IMR-90 (cell line): ENCODE measurements at regions not wholly inside any gene's neighbourhood (a gene's known extent, or its start where the extent isn't known, plus 50 kb on each side); places are given as distances from the start of the nearest gene placed in this dataset.

Experiments
- ATAC-seq: fragments of 200-7000 bp; cut with Tn5 transposase; 2 replicates; pipeline ENCODE4 v1.9.1; 2020; ENCODE audit warnings: low read depth, mild to moderate bottlenecking, moderate library complexity
- BruUV-seq: library from RNA; stranded (reverse); fragments of 400-500 nt; replicated peaks from 2 replicates; lab custom pipeline; 2021; lab: Mats Ljungman, UMichigan
- CTCF ChIA-PET: fragments of 300-600 bp; formaldehyde crosslinking; extraction: SDS; loops from one replicate; lab custom pipeline; 2021; ENCODE audit warnings: antibody characterized with exemption; lab: Yijun Ruan, JAX
- POLR2A ChIA-PET: fragments of 300-600 bp; sonication (Branson Sonifier 250); formaldehyde crosslinking; loops from one replicate; lab custom pipeline; 2022; ENCODE audit warnings: antibody characterized with exemption; ENCODE audit not compliant: unreplicated experiment; lab: Charles Lee
- DNase-seq: peaks from one replicate; pipeline ENCODE4 v3.0.0; 2013
- H2AFZ ChIP-seq: replicated peaks from 2 replicates; pipeline ENCODE3; 2013; ENCODE audit warnings: low read length, mild to moderate bottlenecking; ENCODE audit not compliant: poor library complexity
- H2AK5ac ChIP-seq: 2 replicates; pipeline ENCODE4 v1.6.1; 2013; ENCODE audit warnings: low read depth, low read length, inconsistent platforms
- H2AK9ac ChIP-seq: replicated peaks from 2 replicates; pipeline ENCODE3; 2013; ENCODE audit warnings: mild to moderate bottlenecking, low read depth, low read length, moderate library complexity; ENCODE audit not compliant: poor library complexity
- H2BK120ac ChIP-seq: 2 replicates; pipeline ENCODE4 v1.6.1; 2013; ENCODE audit warnings: low read depth, low read length, inconsistent platforms
- H2BK15ac ChIP-seq: 3 replicates; pipeline ENCODE4 v1.6.1; 2013; ENCODE audit warnings: low read depth, low read length, inconsistent platforms
- H2BK20ac ChIP-seq: 2 replicates; pipeline ENCODE4 v1.6.1; 2013; ENCODE audit warnings: low read depth, mild to moderate bottlenecking, inconsistent platforms, low read length, moderate library complexity
- H2BK5ac ChIP-seq: 2 replicates; pipeline ENCODE4 v1.6.1; 2013; ENCODE audit warnings: mild to moderate bottlenecking, low read depth, low read length, inconsistent platforms; ENCODE audit not compliant: poor library complexity, severe bottlenecking
- H3K14ac ChIP-seq: replicated peaks from 2 replicates; pipeline ENCODE4 v1.6.1; 2013; ENCODE audit warnings: low read depth, low read length, inconsistent platforms
- H3K18ac ChIP-seq: 2 replicates; pipeline ENCODE4 v1.6.1; 2013; ENCODE audit warnings: low read depth, low read length, control low read depth
- H3K23ac ChIP-seq: 2 replicates; pipeline ENCODE4 v1.6.1; 2013; ENCODE audit warnings: low read depth, low read length, inconsistent platforms
- H3K27ac ChIP-seq: 2 replicates; pipeline ENCODE4 v1.5.1; 2013; ENCODE audit warnings: mild to moderate bottlenecking, control low read depth, low read length; ENCODE audit not compliant: insufficient read depth
- H3K27me3 ChIP-seq: 2 replicates; pipeline ENCODE4 v1.6.1; 2013; ENCODE audit warnings: low read length; ENCODE audit not compliant: control insufficient read depth, insufficient read depth
- H3K36me3 ChIP-seq: 2 replicates; pipeline ENCODE4 v1.6.1; 2013; ENCODE audit warnings: low read length, mixed read lengths; ENCODE audit not compliant: control insufficient read depth, insufficient read depth
- H3K4ac ChIP-seq: 2 replicates; pipeline ENCODE4 v1.6.1; 2013; ENCODE audit warnings: low read depth, low read length, inconsistent platforms
- H3K4me1 ChIP-seq: 2 replicates; pipeline ENCODE4 v1.6.1; 2013; ENCODE audit warnings: low read length, mixed read lengths; ENCODE audit not compliant: control insufficient read depth, insufficient read depth
- H3K4me2 ChIP-seq: 2 replicates; pipeline ENCODE4 v1.6.1; 2013; ENCODE audit warnings: low read depth, mild to moderate bottlenecking, control low read depth, low read length, moderate library complexity
- H3K4me3 ChIP-seq: 2 replicates; pipeline ENCODE4 v1.5.1; 2013; ENCODE audit warnings: low read depth, mild to moderate bottlenecking, control low read depth, low read length, moderate library complexity; ENCODE audit not compliant: insufficient read depth
- H3K56ac ChIP-seq: 2 replicates; pipeline ENCODE4 v1.6.1; 2013; ENCODE audit warnings: low read length, inconsistent platforms; ENCODE audit not compliant: insufficient read depth; ENCODE audit errors: extremely low read depth
- H3K79me1 ChIP-seq, 2 experiments: 2 replicates each; pipeline ENCODE4 v1.6.1; 2013; ENCODE audit warnings: low read length in 2 of 2, inconsistent platforms in 1 of 2, low read depth in 1 of 2
- H3K9ac ChIP-seq: 2 replicates; pipeline ENCODE4 v1.6.1; 2013; ENCODE audit warnings: low read depth, low read length, control low read depth
- H3K9me1 ChIP-seq: 2 replicates; pipeline ENCODE4 v1.6.1; 2013; ENCODE audit warnings: low read length, inconsistent platforms; ENCODE audit not compliant: insufficient read depth
- H3K9me3 ChIP-seq: 2 replicates; pipeline ENCODE4 v1.6.1; 2013; ENCODE audit warnings: low read length; ENCODE audit not compliant: control insufficient read depth, insufficient read depth
- H4K20me1 ChIP-seq: 2 replicates; pipeline ENCODE4 v1.6.1; 2013; ENCODE audit warnings: low read length, inconsistent platforms; ENCODE audit not compliant: insufficient read depth
- H4K5ac ChIP-seq: 2 replicates; pipeline ENCODE4 v1.6.1; 2013; ENCODE audit warnings: mild to moderate bottlenecking, low read depth, low read length, control low read depth
- H4K8ac ChIP-seq, 2 experiments: 2 replicates each; pipeline ENCODE4 v1.6.1; 2013; ENCODE audit warnings: low read depth in 2 of 2, low read length in 2 of 2, control low read depth in 1 of 2, inconsistent platforms in 1 of 2
- H4K91ac ChIP-seq: 2 replicates; pipeline ENCODE4 v1.6.1; 2013; ENCODE audit warnings: low read depth, low read length, inconsistent platforms; ENCODE audit not compliant: insufficient read depth
- BHLHE40 ChIP-seq: fragments of 150-350 bp; IDR thresholded peaks from 2 replicates; pipeline ENCODE4 v1.6.1; 2016; ENCODE audit warnings: mild to moderate bottlenecking, low read depth, low read length
- CHD1 ChIP-seq: IDR thresholded peaks from 2 replicates; pipeline ENCODE4 v1.6.1; 2012; ENCODE audit warnings: low read depth, low read length, improper control_type of control experiment
- MAZ ChIP-seq: IDR thresholded peaks from 2 replicates; pipeline ENCODE4 v1.6.1; 2012; ENCODE audit warnings: low read depth, mild to moderate bottlenecking, low read length, improper control_type of control experiment, moderate library complexity, borderline replicate concordance
- MXI1 ChIP-seq: IDR thresholded peaks from 2 replicates; pipeline ENCODE4 v1.6.1; 2012; ENCODE audit warnings: low read depth, mild to moderate bottlenecking, low read length, moderate library complexity, borderline replicate concordance
- RCOR1 ChIP-seq: IDR thresholded peaks from 2 replicates; pipeline ENCODE4 v1.6.1; 2012; ENCODE audit warnings: mild to moderate bottlenecking, low read length, improper control_type of control experiment; ENCODE audit not compliant: insufficient replicate concordance
- USF2 ChIP-seq: fragments of 150-350 bp; IDR thresholded peaks from 2 replicates; pipeline ENCODE4 v1.6.1; 2017; ENCODE audit warnings: mild to moderate bottlenecking, antibody characterized with exemption, low read length, low read depth
- WGBS, 2 experiments: methylation state at CpG; one replicate each; pipeline versions ENCODE4 v1.1.5 to v1.1.7; 2013; ENCODE audit warnings: missing lambda C conversion rate in 2 of 2; ENCODE audit not compliant: insufficient read length in 1 of 2; ENCODE audit errors: extremely low coverage in 2 of 2; 5-methylcytosine and 5-hydroxymethylcytosine counted together
- dilution Hi-C: fragments of 300-500 bp; cut with HindIII; formaldehyde crosslinking; loops from one replicate; pipeline ENCODE4 v1.14.3; 2018; ENCODE audit warnings: low sequenced_read_pairs; ENCODE audit not compliant: unreplicated experiment
- in situ Hi-C: fragments of 300-500 bp; cut with MboI; formaldehyde crosslinking; loops from 3 replicates; pipeline ENCODE4 v1.14.3; 2019; ENCODE audit warnings: low sequenced_read_pairs, inconsistent platforms, mixed read lengths
- intact Hi-C: fragments of 100-400 bp; cut with micrococcal nuclease; formaldehyde crosslinking; loops from 2 replicates; pipeline ENCODE4 v1.10.0; 2022
- TF ChIP-seq, protein P1 (sequence below): conservative IDR thresholded peaks from 2 replicates; pipeline ENCODE4 v1.5.1; 2012; ENCODE audit warnings: mild to moderate bottlenecking, low read depth, low read length, improper control_type of control experiment

DNA sequence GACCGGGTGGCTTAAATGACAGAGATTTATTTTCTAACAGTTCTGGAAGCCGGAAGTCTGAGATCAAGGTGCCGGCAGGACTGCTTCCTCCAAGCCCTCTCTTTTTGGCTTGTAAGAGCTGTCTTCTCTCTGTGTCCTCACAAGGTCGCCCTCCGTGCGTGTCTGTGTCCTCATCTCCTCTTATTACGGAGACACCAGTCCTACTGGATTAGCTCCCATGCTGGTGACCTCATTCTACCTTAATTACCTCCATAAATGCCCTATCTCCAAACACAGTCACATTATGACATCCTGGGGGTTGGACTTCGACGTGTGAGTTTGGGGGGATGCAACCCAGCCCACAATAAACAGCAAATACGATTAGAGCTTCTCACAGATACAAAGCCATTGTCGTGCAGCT, 161.5 kb downstream of the FOXL1 start:
- Histone ChIP-seq H3K27ac (no peak overlapping the region), H2BK120ac (peak overlapping the region; percentile 32), H2BK15ac (peak overlapping the region; percentile 77; the same call in 2 of the 3 replicates), H3K9me3 (no peaks in the 10 kb centered on the region), H3K18ac (no peak overlapping the region), H4K91ac (0 out of 2 replicates have a peak overlapping the region, but pooled peaks have one; percentile 24), H2AK9ac (peak overlapping the region; percentile 68), H4K20me1 (no peaks in the 10 kb centered on the region), H3K9ac (no peak overlapping the region), H3K14ac (0 out of 2 replicates have a peak overlapping the region, but pooled peaks have one; percentile 59), H3K4me2 (no peak overlapping the region), H3K4ac (peak overlapping the region; percentile 96), H4K5ac (no peak overlapping the region), H2BK5ac (no peak overlapping the region), H3K79me1 (0 out of 4 replicates have a peak, but pooled peaks cover 0 to 5% of the 10 kb centered on the region in 2 experiments), H3K4me1 (peaks cover 8% of the 10 kb centered on the region), H3K27me3 (no peaks in the 10 kb centered on the region), H4K8ac (no peak overlapping the region), H3K23ac (no peak overlapping the region), H2BK20ac (peak overlapping the region; percentile 65; the same call in 1 of the 2 replicates), H3K4me3 (no peak overlapping the region), H3K9me1 (peaks cover 11% of the 10 kb centered on the region), H3K36me3 (no peaks in the 10 kb centered on the region), H2AK5ac (peak overlapping the region; percentile 56), H3K56ac (no peak overlapping the region), H2AFZ (no peak overlapping the region)
- intact Hi-C loops (no loop called here), in situ Hi-C loops (no loop called here), dilution Hi-C loops (no loop called here)
- ATAC-seq (no peak), DNase-seq (no peak)
- ChIA-PET POLR2A (no interaction called here), CTCF (interaction anchor here (0.6 kb wide), 1 partner anchor 139 kb away, joined by 3 read pairs; no protein-coding TSS in a partner anchor)
- BruUV-seq: no TSS peak
- TF ChIP-seq USF2 (no peak), CHD1 (no peak), MXI1 (no peak), BHLHE40 (no peak), RCOR1 (no peak), MAZ (no peak)
- TF ChIP-seq, protein P1, sequence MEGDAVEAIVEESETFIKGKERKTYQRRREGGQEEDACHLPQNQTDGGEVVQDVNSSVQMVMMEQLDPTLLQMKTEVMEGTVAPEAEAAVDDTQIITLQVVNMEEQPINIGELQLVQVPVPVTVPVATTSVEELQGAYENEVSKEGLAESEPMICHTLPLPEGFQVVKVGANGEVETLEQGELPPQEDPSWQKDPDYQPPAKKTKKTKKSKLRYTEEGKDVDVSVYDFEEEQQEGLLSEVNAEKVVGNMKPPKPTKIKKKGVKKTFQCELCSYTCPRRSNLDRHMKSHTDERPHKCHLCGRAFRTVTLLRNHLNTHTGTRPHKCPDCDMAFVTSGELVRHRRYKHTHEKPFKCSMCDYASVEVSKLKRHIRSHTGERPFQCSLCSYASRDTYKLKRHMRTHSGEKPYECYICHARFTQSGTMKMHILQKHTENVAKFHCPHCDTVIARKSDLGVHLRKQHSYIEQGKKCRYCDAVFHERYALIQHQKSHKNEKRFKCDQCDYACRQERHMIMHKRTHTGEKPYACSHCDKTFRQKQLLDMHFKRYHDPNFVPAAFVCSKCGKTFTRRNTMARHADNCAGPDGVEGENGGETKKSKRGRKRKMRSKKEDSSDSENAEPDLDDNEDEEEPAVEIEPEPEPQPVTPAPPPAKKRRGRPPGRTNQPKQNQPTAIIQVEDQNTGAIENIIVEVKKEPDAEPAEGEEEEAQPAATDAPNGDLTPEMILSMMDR: no peak
- 97% methylated on average over 6 of the region's 11 CpGs; no CpG with 5 or more reads in 1 of the 2 experiments for WGBS, 2 experiments
